A673 (cell line): ENCODE measurements at regions not wholly inside any gene's neighbourhood (a gene's known extent, or its start where the extent isn't known, plus 50 kb on each side); places are given as distances from the start of the nearest gene placed in this dataset.

Experiments
- CTCF ChIP-seq: fragments of 300-800, 200-600 bp; sonication (generic); conservative IDR thresholded peaks from 2 replicates; pipeline ENCODE4 v1.5.1; 2017; ENCODE audit warnings: low read depth, mild to moderate bottlenecking, antibody characterized with exemption, low read length, moderate library complexity, mixed read lengths
- EZH2 ChIP-seq: fragments of 200-600 bp; sonication (generic); IDR thresholded peaks from 2 replicates; pipeline ENCODE4 v1.6.1; 2017; ENCODE audit warnings: borderline replicate concordance, low read depth, mild to moderate bottlenecking, mixed read lengths, antibody characterized with exemption, low read length; ENCODE audit not compliant: poor library complexity, severe bottlenecking

GRCh38 chr5:176727528-176727900 is 80.2 kb downstream of the TSPAN17 start:
- no peak for TF ChIP-seq CTCF
- no peak for TF ChIP-seq EZH2
